ENCODE measurements at regions not wholly inside any gene's neighbourhood (a gene's known extent, or its start where the extent isn't known, plus 50 kb on each side); places are given as distances from the start of the nearest gene placed in this dataset.

- TF ChIP-seq CTCF (IDR thresholded peaks at IDR 0.05; ENCODE audit: low read depth, low read length, missing input control) (no peak), ATF3 (IDR thresholded peaks at IDR 0.05) (no peak), TAF1 (conservative IDR thresholded peaks at IDR 0.05) (no peak), FOXA1 (IDR thresholded peaks at IDR 0.05) (no peak), RAD21 (IDR thresholded peaks at IDR 0.05) (no peak), MAX (IDR thresholded peaks at IDR 0.05) (no peak), SP1 (IDR thresholded peaks at IDR 0.05) (no peak), REST (IDR thresholded peaks at IDR 0.05) (no peak), GABPA (IDR thresholded peaks at IDR 0.05 in 1 of 2, conservative IDR thresholded peaks at IDR 0.05 in 1 of 2) (no peak), JUND (IDR thresholded peaks at IDR 0.05) (no peak), EGR1 (IDR thresholded peaks at IDR 0.05; ENCODE audit: low read depth in 2 of 2) (no peak), HNF4G (IDR thresholded peaks at IDR 0.05) (no peak), ZBTB33 (IDR thresholded peaks at IDR 0.05) (no peak), YY1 (IDR thresholded peaks at IDR 0.05) (no peak)
Observed at GRCh38 chr3:80215191-80215590, 447.4 kb upstream of the ROBO1 start.
